ENCODE measurements at regions not wholly inside any gene's neighbourhood (a gene's known extent, or its start where the extent isn't known, plus 50 kb on each side); places are given as distances from the start of the nearest gene placed in this dataset.

DNA sequence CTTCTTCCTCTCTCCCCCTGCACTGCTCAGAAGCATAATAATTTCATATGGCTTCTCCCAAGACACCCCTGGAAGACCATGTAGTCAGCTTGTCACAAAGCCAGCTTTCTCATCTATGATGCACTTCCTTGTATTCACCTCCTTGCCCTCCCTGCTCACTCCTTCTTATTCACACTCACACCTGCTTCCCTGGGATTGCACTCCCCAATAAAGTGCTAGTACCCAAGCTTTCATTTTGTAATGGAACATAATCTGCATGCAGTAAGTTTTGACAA is 76.9 kb upstream of the FRMD4B start:
- TF ChIP-seq HES2 (IDR thresholded peaks at IDR 0.05) (no peak), EP300 (IDR thresholded peaks at IDR 0.05) (no peak), POLR2A (IDR thresholded peaks at IDR 0.05; ENCODE audit: low read length) (no peak), RFX5 (IDR thresholded peaks at IDR 0.05) (no peak)
- ChIA-PET CTCF (interaction anchor here (0.9 kb wide), 1 partner anchor 12 kb away, joined by 3 read pairs; no protein-coding TSS in a partner anchor), POLR2A (no interaction called here)
- no peak overlapping the region for H3K4me3 ChIP-seq
- H3K4me2 ChIP-seq = no peak overlapping the region
- FAIRE-seq (no peak), DNase-seq (ENCODE audit: low read depth in 1 of 2, low spot score in 1 of 2) (no peak), ATAC-seq (no peak)
- no peaks in the 10 kb centered on the region for H3K4me1 ChIP-seq
- no peaks in the 10 kb centered on the region for H3K9me3 ChIP-seq
- no peak overlapping the region for H3K27ac ChIP-seq

DNA sequence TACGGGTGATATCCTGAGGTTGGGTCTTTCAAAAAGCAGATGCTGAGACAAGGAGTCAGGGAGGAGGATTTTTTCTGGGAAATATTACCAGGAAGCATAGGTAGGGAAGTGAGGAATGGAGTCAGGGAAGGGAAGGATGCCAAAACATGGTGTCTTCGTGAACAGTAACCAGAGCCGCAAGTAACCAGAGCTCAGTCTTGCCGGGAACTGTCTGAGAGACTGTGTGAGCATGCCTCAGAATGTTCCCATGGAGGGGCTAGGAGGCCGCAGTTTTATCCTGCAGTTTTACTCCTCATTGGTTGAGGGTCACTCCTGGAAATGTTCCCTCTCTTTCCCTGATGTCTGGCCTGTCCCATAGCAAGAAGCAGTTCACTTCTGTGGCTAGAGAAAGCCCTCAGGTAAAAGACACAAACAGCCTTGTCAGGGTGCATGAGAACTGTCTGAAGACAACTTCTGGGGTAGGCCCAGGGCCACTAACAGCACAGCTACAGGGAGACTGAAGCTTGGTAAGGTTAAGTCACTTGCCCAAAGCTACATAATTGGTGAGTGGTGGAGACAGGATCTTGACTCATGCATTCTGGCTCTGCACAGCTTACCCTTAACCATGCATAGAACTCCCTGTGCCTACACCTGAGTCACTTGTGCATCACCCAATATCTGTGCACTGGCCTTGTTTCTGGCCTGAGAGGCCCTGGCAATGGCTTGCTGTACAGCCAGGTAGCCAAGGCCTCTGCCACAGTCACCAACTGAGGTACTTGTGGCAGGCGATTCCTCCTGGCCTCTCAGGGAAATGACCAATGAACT is 76.3 kb upstream of the FRMD4B start:
- Histone ChIP-seq H3K4me2 (no peak overlapping the region), H3K27ac (no peak overlapping the region), H3K4me3 (no peak overlapping the region), H3K9me3 (no peaks in the 10 kb centered on the region), H3K4me1 (no peaks in the 10 kb centered on the region)
- 81% methylated on average over 6 of the region's 6 CpGs for WGBS (ENCODE audit: missing lambda C conversion rate)
- DNase-seq (ENCODE audit: low read depth in 1 of 2, low spot score in 1 of 2) (no peak), ATAC-seq (no peak), FAIRE-seq (no peak)
- CTCF ChIA-PET = interaction anchor here (0.9 kb wide), 1 partner anchor 11 kb away, joined by 3 read pairs; no protein-coding TSS in a partner anchor
- TF ChIP-seq HDAC2 (IDR thresholded peaks at IDR 0.05) (no peak), ESRRA (IDR thresholded peaks at IDR 0.05; ENCODE audit: borderline replicate concordance, low read length) (no peak), HOXB13 (CRISPR knock-in tag; IDR thresholded peaks at IDR 0.05; ENCODE audit: low read depth) (no peak), E2F6 (IDR thresholded peaks at IDR 0.05; ENCODE audit: borderline replicate concordance, low read depth) (no peak), MAZ (IDR thresholded peaks at IDR 0.05; ENCODE audit: borderline replicate concordance, low read depth, low read length) (no peak), MAFK (IDR thresholded peaks at IDR 0.05; ENCODE audit: partially characterized antibody) (no peak), EP300 (IDR thresholded peaks at IDR 0.05) (no peak), HOXB5 (CRISPR knock-in tag; IDR thresholded peaks at IDR 0.05) (no peak), JUN (IDR thresholded peaks at IDR 0.05) (no peak), RAD21 (conservative IDR thresholded peaks at IDR 0.05 in 1 of 2, IDR thresholded peaks at IDR 0.05 in 1 of 2) (no peak), ZC3H11A (IDR thresholded peaks at IDR 0.05) (no peak), CTCF (IDR thresholded peaks at IDR 0.05) (no peak), ZSCAN20 (CRISPR knock-in tag; IDR thresholded peaks at IDR 0.05) (no peak), ZFP36 (IDR thresholded peaks at IDR 0.05; ENCODE audit: borderline replicate concordance, partially characterized antibody) (no peak), HOXA7 (CRISPR knock-in tag; IDR thresholded peaks at IDR 0.05) (no peak)
- TF ChIP-seq, protein P1, sequence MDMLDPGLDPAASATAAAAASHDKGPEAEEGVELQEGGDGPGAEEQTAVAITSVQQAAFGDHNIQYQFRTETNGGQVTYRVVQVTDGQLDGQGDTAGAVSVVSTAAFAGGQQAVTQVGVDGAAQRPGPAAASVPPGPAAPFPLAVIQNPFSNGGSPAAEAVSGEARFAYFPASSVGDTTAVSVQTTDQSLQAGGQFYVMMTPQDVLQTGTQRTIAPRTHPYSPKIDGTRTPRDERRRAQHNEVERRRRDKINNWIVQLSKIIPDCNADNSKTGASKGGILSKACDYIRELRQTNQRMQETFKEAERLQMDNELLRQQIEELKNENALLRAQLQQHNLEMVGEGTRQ (IDR thresholded peaks at IDR 0.05) = no peak
- POLR2A ChIA-PET = no interaction called here

DNA sequence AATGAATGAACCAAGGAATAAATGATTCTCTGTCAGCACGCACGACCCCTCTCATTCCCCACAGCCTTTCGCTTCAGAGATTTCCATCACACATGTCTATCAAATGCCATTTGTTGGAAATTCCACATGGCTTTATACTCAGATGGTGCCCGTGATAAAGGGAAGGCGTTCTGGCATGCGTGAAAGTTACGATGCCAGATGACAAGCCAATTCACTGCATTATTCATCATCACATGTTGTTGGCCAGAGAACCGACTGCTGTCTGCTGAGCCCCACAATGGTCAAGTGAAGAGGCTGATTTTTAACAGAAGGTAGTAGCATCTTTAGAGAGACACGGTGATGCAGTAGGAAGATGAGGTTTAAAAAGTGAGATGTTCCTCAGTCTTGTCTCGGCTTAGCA is 74.1 kb upstream of the FRMD4B start:
- 83% methylated on average over 10 of the region's 10 CpGs for WGBS (ENCODE audit: missing lambda C conversion rate)
- TF ChIP-seq EHMT2 (IDR thresholded peaks at IDR 0.05; ENCODE audit: low read depth) = no peak
- no peak for TF ChIP-seq FOSB (CRISPR knock-in tag; IDR thresholded peaks at IDR 0.05)
- TF ChIP-seq ZFP36 (IDR thresholded peaks at IDR 0.05; ENCODE audit: borderline replicate concordance, partially characterized antibody) = no peak
- no peak for TF ChIP-seq PBX3 (IDR thresholded peaks at IDR 0.05)
- TF ChIP-seq ESRRA (IDR thresholded peaks at IDR 0.05; ENCODE audit: borderline replicate concordance, low read length) = no peak
- TF ChIP-seq FOXS1 (CRISPR knock-in tag; IDR thresholded peaks at IDR 0.05) = no peak
- no peak for TF ChIP-seq TP53 (CRISPR knock-in tag; IDR thresholded peaks at IDR 0.05)
- no peak for TF ChIP-seq JUNB (IDR thresholded peaks at IDR 0.05)
- no peak for TF ChIP-seq NR3C1 (IDR thresholded peaks at IDR 0.05)
- no peak for TF ChIP-seq RAD21 (conservative IDR thresholded peaks at IDR 0.05 in 1 of 2, IDR thresholded peaks at IDR 0.05 in 1 of 2)
- no peak for TF ChIP-seq ELK1 (IDR thresholded peaks at IDR 0.05; ENCODE audit: low read depth, low read length)
- TF ChIP-seq EP300 (IDR thresholded peaks at IDR 0.05) = no peak
- Histone ChIP-seq H3K4me2 (no peak overlapping the region), H3K4me1 (no peaks in the 10 kb centered on the region), H3K9me3 (no peaks in the 10 kb centered on the region), H3K4me3 (no peak overlapping the region), H3K27ac (no peak overlapping the region)
- CTCF ChIA-PET = no interaction called here
- DNase-seq (ENCODE audit: low read depth in 1 of 2, low spot score in 1 of 2) = no peak
- ATAC-seq = no peak
- POLR2A ChIA-PET = no interaction called here
- FAIRE-seq = no peak
